Activated CD4-positive, alpha-beta T cell treated with anti-CD3 and anti-CD28 coated beads, Interleukin-2, amount 50 U/mL, for 48 hours (primary cell): ENCODE measurements at regions not wholly inside any gene's neighbourhood (a gene's known extent, or its start where the extent isn't known, plus 50 kb on each side); places are given as distances from the start of the nearest gene placed in this dataset.
A peak's percentile ranks its signal among the peaks of the same experiment; 100 is the strongest.
"Not testable (repeated sequence)": the region's sequence is repeated elsewhere in the genome, so short reads cannot be mapped to it uniquely, and the experiment has no call there.

Experiments used
- DNase-seq, 2 experiments: peaks; one replicate each; pipeline ENCODE4 v3.0.0-alpha.2; 2020

- DNase-seq, result no peak
Measured at GRCh38 chr12:65740506-65740872, 83.8 kb upstream of the HMGA2 start.

- DNase-seq, result peak; percentile 74 to 78
Measured at GRCh38 chr12:65740873-65741600, 83.2 kb upstream of the HMGA2 start.

GRCh38 chr12:65741656-65742017 is 82.6 kb upstream of the HMGA2 start:
- DNase-seq, result no peak

- peak in 1 of 2 experiments; percentile 17 for DNase-seq
Measured at GRCh38 chr12:65742018-65743010, 82.0 kb upstream of the HMGA2 start.

GRCh38 chr12:65744236-65744840 is 79.9 kb upstream of the HMGA2 start:
- DNase-seq, result not testable (repeated sequence)

GRCh38 chr12:65747338-65747737 is 76.9 kb upstream of the HMGA2 start:
- DNase-seq, result no peak

GRCh38 chr12:65748332-65748731 is 76.0 kb upstream of the HMGA2 start:
- DNase-seq, result no peak

- DNase-seq, result no peak
Measured at GRCh38 chr12:65754290-65754689, 70.0 kb upstream of the HMGA2 start.

- DNase-seq, result no peak
Measured at GRCh38 chr12:65754744-65755595, 69.3 kb upstream of the HMGA2 start.

- DNase-seq, result no peak
Measured at GRCh38 chr12:65755596-65755978, 68.7 kb upstream of the HMGA2 start.

- no peak for DNase-seq
Measured at GRCh38 chr12:65756267-65756666, 68.0 kb upstream of the HMGA2 start.

- DNase-seq, result peak in 1 of 2 experiments; percentile 12
Measured at GRCh38 chr12:65756956-65757511, 67.2 kb upstream of the HMGA2 start.

GRCh38 chr12:65758401-65758800 is 65.9 kb upstream of the HMGA2 start:
- no peak for DNase-seq

GRCh38 chr12:65759735-65760134 is 64.5 kb upstream of the HMGA2 start:
- DNase-seq, result no peak

- no peak for DNase-seq
Measured at GRCh38 chr12:65761301-65761700, 63.0 kb upstream of the HMGA2 start.

- DNase-seq, result no peak
Measured at GRCh38 chr12:65764325-65764724, 60.0 kb upstream of the HMGA2 start.

- DNase-seq, result no peak
Measured at GRCh38 chr12:65765436-65765813, 58.9 kb upstream of the HMGA2 start.

- no peak for DNase-seq
Measured at GRCh38 chr12:65769880-65770279, 54.4 kb upstream of the HMGA2 start.
